WTC11 (cell line): ENCODE measurements at regions not wholly inside any gene's neighbourhood (a gene's known extent, or its start where the extent isn't known, plus 50 kb on each side); places are given as distances from the start of the nearest gene placed in this dataset.

Experiments used
- ATAC-seq: fragments of 200-7000 bp; cut with Tn5 transposase; 2 replicates; pipeline ENCODE4 v1.10.0; 2021; ENCODE audit warnings: mild to moderate bottlenecking, moderate library complexity
- CTCF ChIA-PET: fragments of 300-600 bp; sonication (Branson Sonifier 250); formaldehyde crosslinking; loops from one replicate; lab custom pipeline; 2021; ENCODE audit warnings: antibody characterized with exemption; lab: Charles Lee
- POLR2A ChIA-PET: fragments of 350-600 bp; sonication (Branson Sonifier 250); formaldehyde crosslinking; loops from one replicate; lab custom pipeline; 2021; ENCODE audit warnings: antibody characterized with exemption; lab: Charles Lee
- DNase-seq: peaks from one replicate; pipeline ENCODE4 v3.0.0; 2021; ENCODE audit warnings: low spot score
- H3K27ac Mint-ChIP-seq: 2 replicates; pipeline ENCODE4 v1.8.0; 2021; ENCODE audit warnings: mixed read lengths
- H3K27me3 Mint-ChIP-seq: 2 replicates; pipeline ENCODE4 v1.8.0; 2021; ENCODE audit warnings: low read depth, mild to moderate bottlenecking, moderate library complexity, mixed read lengths
- H3K36me3 Mint-ChIP-seq: 2 replicates; pipeline ENCODE4 v1.8.0; 2021; ENCODE audit warnings: mixed read lengths
- H3K4me1 Mint-ChIP-seq: 2 replicates; pipeline ENCODE4 v1.8.0; 2022; ENCODE audit warnings: mixed read lengths
- H3K4me3 Mint-ChIP-seq: 2 replicates; pipeline ENCODE4 v1.8.0; 2021; ENCODE audit warnings: mild to moderate bottlenecking, moderate library complexity, mixed read lengths
- H3K9me3 Mint-ChIP-seq: 2 replicates; pipeline ENCODE4 v1.8.0; 2021; ENCODE audit warnings: mixed read lengths
- AFF4 ChIP-seq: sonication (generic); formaldehyde crosslinking; IDR thresholded peaks from 2 replicates; pipeline ENCODE4 v1.8.1; 2023; ENCODE audit warnings: mild to moderate bottlenecking, missing genetic modification reagents, borderline replicate concordance
- AR ChIP-seq: fragments of 250-450 bp; sonication (Bioruptor Pico); IDR thresholded peaks from 2 replicates; pipeline ENCODE4 v1.9.0; 2021; ENCODE audit warnings: mild to moderate bottlenecking
- ARID4B ChIP-seq: sonication (generic); formaldehyde crosslinking; IDR thresholded peaks from 2 replicates; pipeline ENCODE4 v1.8.0; 2023; ENCODE audit warnings: missing genetic modification reagents, mild to moderate bottlenecking, borderline replicate concordance
- CREB1 ChIP-seq: sonication (generic); formaldehyde crosslinking; IDR thresholded peaks from 2 replicates; pipeline ENCODE4 v1.8.0; 2023; ENCODE audit warnings: mild to moderate bottlenecking, missing genetic modification reagents
- ERG ChIP-seq: fragments of 250-450 bp; sonication (Bioruptor Pico); IDR thresholded peaks from 2 replicates; pipeline ENCODE4 v1.8.0; 2021; ENCODE audit warnings: mild to moderate bottlenecking
- ETV6 ChIP-seq: sonication (generic); formaldehyde crosslinking; IDR thresholded peaks from 2 replicates; pipeline ENCODE4 v1.8.1; 2022; ENCODE audit warnings: mild to moderate bottlenecking, missing genetic modification reagents
- FOXK1 ChIP-seq: sonication (generic); formaldehyde crosslinking; IDR thresholded peaks from 2 replicates; pipeline ENCODE4 v1.8.0; 2022; ENCODE audit warnings: mild to moderate bottlenecking, moderate library complexity, missing genetic modification reagents
- NFATC4 ChIP-seq: fragments of 250-450 bp; sonication (Bioruptor Pico); IDR thresholded peaks from 2 replicates; pipeline ENCODE4 v1.9.0; 2021; ENCODE audit warnings: mild to moderate bottlenecking
- NFYB ChIP-seq: sonication (generic); formaldehyde crosslinking; conservative IDR thresholded peaks from 2 replicates; pipeline ENCODE4 v1.8.0; 2022; ENCODE audit warnings: low read depth, missing genetic modification reagents
- NR1H2 ChIP-seq: sonication (generic); formaldehyde crosslinking; IDR thresholded peaks from 2 replicates; pipeline ENCODE4 v1.9.0; 2021; ENCODE audit warnings: mild to moderate bottlenecking, moderate library complexity, missing genetic modification reagents
- RELA ChIP-seq: sonication (generic); formaldehyde crosslinking; IDR thresholded peaks from 2 replicates; pipeline ENCODE4 v1.8.1; 2022; ENCODE audit warnings: missing genetic modification reagents, mild to moderate bottlenecking, borderline replicate concordance
- STAT6 ChIP-seq: sonication (generic); formaldehyde crosslinking; conservative IDR thresholded peaks from 2 replicates; pipeline ENCODE4 v1.8.1; 2023; ENCODE audit warnings: mild to moderate bottlenecking, low read depth, missing genetic modification reagents, moderate library complexity
- ZBTB21 ChIP-seq: sonication (generic); formaldehyde crosslinking; IDR thresholded peaks from 2 replicates; pipeline ENCODE4 v1.8.1; 2023; ENCODE audit warnings: mild to moderate bottlenecking, missing genetic modification reagents, borderline replicate concordance
- ZNF121 ChIP-seq: sonication (generic); formaldehyde crosslinking; IDR thresholded peaks from 2 replicates; pipeline ENCODE4 v1.8.0; 2023; ENCODE audit warnings: missing genetic modification reagents
- ZNF219 ChIP-seq: sonication (generic); formaldehyde crosslinking; IDR thresholded peaks from 2 replicates; pipeline ENCODE4 v1.8.0; 2023; ENCODE audit warnings: missing genetic modification reagents, mild to moderate bottlenecking, borderline replicate concordance
- ZNF232 ChIP-seq: sonication (generic); formaldehyde crosslinking; IDR thresholded peaks from 2 replicates; pipeline ENCODE4 v1.8.0; 2022; ENCODE audit warnings: mild to moderate bottlenecking, missing genetic modification reagents
- ZNF263 ChIP-seq: sonication (generic); formaldehyde crosslinking; IDR thresholded peaks from 2 replicates; pipeline ENCODE4 v1.8.1; 2022; ENCODE audit warnings: low read depth, mild to moderate bottlenecking, moderate library complexity, missing genetic modification reagents
- ZNF317 ChIP-seq: sonication (generic); formaldehyde crosslinking; IDR thresholded peaks from 2 replicates; pipeline ENCODE4 v1.8.1; 2023; ENCODE audit warnings: low read depth, mild to moderate bottlenecking, moderate library complexity, missing genetic modification reagents, borderline replicate concordance
- ZNF396 ChIP-seq: fragments of 250-450 bp; sonication (Bioruptor Pico); IDR thresholded peaks from 2 replicates; pipeline ENCODE4 v1.8.0; 2021; ENCODE audit warnings: mild to moderate bottlenecking, moderate library complexity, borderline replicate concordance
- ZNF416 ChIP-seq: fragments of 250-450 bp; sonication (Bioruptor Pico); IDR thresholded peaks from 2 replicates; pipeline ENCODE4 v1.9.0; 2021; ENCODE audit warnings: mild to moderate bottlenecking, inconsistent platforms

- TF ChIP-seq ARID4B (CRISPR knock-in tag) (no peak), ZBTB21 (CRISPR knock-in tag) (no peak), ERG (CRISPR knock-in tag) (no peak), ZNF263 (CRISPR knock-in tag) (no peak), ETV6 (CRISPR knock-in tag) (no peak), CREB1 (CRISPR knock-in tag) (no peak), ZNF317 (CRISPR knock-in tag) (no peak), ZNF232 (CRISPR knock-in tag) (no peak), RELA (CRISPR knock-in tag) (no peak), NR1H2 (no peak)
Observed at GRCh38 chr1:4528590-4528989, 125.8 kb upstream of the AJAP1 start (continued).

- no peak overlapping the region for H3K4me3 Mint-ChIP-seq
- peaks cover 74% of the 10 kb centered on the region for H3K9me3 Mint-ChIP-seq
- ATAC-seq: no peak
- ChIA-PET POLR2A (no interaction called here), CTCF (no interaction called here)
- H3K4me1 Mint-ChIP-seq: no peaks in the 10 kb centered on the region
- DNase-seq: no peak
- H3K27ac Mint-ChIP-seq: no peak overlapping the region
- H3K27me3 Mint-ChIP-seq: peaks cover 5% of the 10 kb centered on the region
- peaks cover 73% of the 10 kb centered on the region for H3K36me3 Mint-ChIP-seq
- TF ChIP-seq ZNF396: no peak
- no peak for TF ChIP-seq NFYB (CRISPR knock-in tag)
- no peak for TF ChIP-seq ZNF219 (CRISPR knock-in tag)
- no peak for TF ChIP-seq AR (CRISPR knock-in tag)
- no peak for TF ChIP-seq ZNF121 (CRISPR knock-in tag)
- no peak for TF ChIP-seq ERG (CRISPR knock-in tag)
- TF ChIP-seq FOXK1 (CRISPR knock-in tag): no peak
- TF ChIP-seq ZNF416 (CRISPR knock-in tag): no peak
- no peak for TF ChIP-seq AFF4 (CRISPR knock-in tag)
- TF ChIP-seq NFATC4: no peak
- no peak for TF ChIP-seq STAT6 (CRISPR knock-in tag)
Observed at GRCh38 chr1:4529446-4530165, 124.8 kb upstream of the AJAP1 start.
